WERI-Rb-1 (cell line): ENCODE measurements at regions not wholly inside any gene's neighbourhood (a gene's known extent, or its start where the extent isn't known, plus 50 kb on each side); places are given as distances from the start of the nearest gene placed in this dataset.
A peak's percentile ranks its signal among the peaks of the same experiment; 100 is the strongest.

Source experiments
- DNase-seq: peaks from one replicate; pipeline ENCODE4 v3.0.0-alpha.2; 2020
- H3K27ac ChIP-seq: fragments of 250-450 bp; sonication (Bioruptor Pico); 2 replicates; pipeline ENCODE4 v1.5.1; 2020; ENCODE audit warnings: mild to moderate bottlenecking, moderate library complexity
- H3K27me3 ChIP-seq: fragments of 250-450 bp; sonication (Bioruptor Pico); 2 replicates; pipeline ENCODE4 v1.5.1; 2021; ENCODE audit warnings: mild to moderate bottlenecking, low read depth, moderate library complexity; ENCODE audit not compliant: insufficient read depth, severe bottlenecking
- H3K36me3 ChIP-seq: fragments of 250-450 bp; sonication (Bioruptor Pico); 2 replicates; pipeline ENCODE4 v1.5.1; 2020; ENCODE audit warnings: mild to moderate bottlenecking, moderate library complexity
- H3K4me3 ChIP-seq: 2 replicates; pipeline ENCODE4 v1.5.1; 2011; ENCODE audit warnings: low read depth, mild to moderate bottlenecking, control low read depth, low read length
- H3K9me3 ChIP-seq: fragments of 250-450 bp; sonication (Bioruptor Pico); 2 replicates; pipeline ENCODE4 v1.5.1; 2021; ENCODE audit warnings: mild to moderate bottlenecking, moderate library complexity; ENCODE audit not compliant: severe bottlenecking
- TF ChIP-seq, protein P1 (sequence below): IDR thresholded peaks from 2 replicates; pipeline ENCODE4 v1.5.1; 2011; ENCODE audit warnings: low read depth, mild to moderate bottlenecking, control low read depth, inconsistent platforms, low read length

DNA sequence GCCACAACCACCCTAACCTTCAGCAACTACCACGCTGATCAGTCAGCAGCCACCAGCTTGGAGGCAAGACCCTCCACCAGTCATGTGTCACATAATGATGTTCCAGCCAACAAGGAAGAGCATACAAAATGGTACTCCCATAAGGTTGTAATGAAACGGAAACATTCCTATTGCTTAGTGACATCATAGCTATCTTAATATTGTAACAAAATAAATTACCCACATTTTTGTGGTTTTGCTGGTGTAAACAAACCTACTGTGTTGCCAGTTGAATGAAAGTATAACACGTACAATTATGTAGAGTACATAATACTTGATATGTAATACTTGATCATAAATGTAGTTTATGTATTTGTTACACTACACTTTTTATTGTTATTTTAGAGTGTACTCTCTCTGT is 1363.2 kb upstream of the ADGRL4 start:
- Histone ChIP-seq H3K27ac (no peak overlapping the region), H3K27me3 (no peaks in the 10 kb centered on the region), H3K36me3 (no peaks in the 10 kb centered on the region), H3K4me3 (no peak overlapping the region), H3K9me3 (no peaks in the 10 kb centered on the region)
- DNase-seq = no peak
- TF ChIP-seq, protein P1, sequence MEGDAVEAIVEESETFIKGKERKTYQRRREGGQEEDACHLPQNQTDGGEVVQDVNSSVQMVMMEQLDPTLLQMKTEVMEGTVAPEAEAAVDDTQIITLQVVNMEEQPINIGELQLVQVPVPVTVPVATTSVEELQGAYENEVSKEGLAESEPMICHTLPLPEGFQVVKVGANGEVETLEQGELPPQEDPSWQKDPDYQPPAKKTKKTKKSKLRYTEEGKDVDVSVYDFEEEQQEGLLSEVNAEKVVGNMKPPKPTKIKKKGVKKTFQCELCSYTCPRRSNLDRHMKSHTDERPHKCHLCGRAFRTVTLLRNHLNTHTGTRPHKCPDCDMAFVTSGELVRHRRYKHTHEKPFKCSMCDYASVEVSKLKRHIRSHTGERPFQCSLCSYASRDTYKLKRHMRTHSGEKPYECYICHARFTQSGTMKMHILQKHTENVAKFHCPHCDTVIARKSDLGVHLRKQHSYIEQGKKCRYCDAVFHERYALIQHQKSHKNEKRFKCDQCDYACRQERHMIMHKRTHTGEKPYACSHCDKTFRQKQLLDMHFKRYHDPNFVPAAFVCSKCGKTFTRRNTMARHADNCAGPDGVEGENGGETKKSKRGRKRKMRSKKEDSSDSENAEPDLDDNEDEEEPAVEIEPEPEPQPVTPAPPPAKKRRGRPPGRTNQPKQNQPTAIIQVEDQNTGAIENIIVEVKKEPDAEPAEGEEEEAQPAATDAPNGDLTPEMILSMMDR = no peak

DNA sequence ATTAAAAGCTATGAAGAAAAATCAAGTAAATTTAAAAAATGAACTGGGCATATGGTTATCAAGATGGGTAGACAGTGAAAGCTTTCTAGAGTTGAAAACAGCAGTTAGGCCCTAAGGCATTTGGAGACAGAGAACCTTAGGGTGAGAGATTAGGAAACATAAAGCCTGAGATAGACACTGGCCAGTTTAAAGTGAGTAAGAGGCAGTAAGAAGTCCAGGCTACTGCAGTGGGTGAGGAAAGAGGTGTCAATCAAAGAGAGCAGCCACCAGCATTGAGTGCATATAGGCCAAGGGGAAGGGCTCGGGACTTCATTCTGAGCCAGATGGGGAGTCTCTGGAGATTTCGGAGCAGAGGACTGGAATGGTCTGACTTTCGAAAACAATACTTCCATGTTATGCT is 1360.5 kb upstream of the ADGRL4 start:
- Histone ChIP-seq H3K27me3 (no peaks in the 10 kb centered on the region), H3K4me3 (no peak overlapping the region), H3K9me3 (no peaks in the 10 kb centered on the region), H3K36me3 (no peaks in the 10 kb centered on the region), H3K27ac (no peak overlapping the region)
- no peak for DNase-seq
- TF ChIP-seq, protein P1 = no peak

DNA sequence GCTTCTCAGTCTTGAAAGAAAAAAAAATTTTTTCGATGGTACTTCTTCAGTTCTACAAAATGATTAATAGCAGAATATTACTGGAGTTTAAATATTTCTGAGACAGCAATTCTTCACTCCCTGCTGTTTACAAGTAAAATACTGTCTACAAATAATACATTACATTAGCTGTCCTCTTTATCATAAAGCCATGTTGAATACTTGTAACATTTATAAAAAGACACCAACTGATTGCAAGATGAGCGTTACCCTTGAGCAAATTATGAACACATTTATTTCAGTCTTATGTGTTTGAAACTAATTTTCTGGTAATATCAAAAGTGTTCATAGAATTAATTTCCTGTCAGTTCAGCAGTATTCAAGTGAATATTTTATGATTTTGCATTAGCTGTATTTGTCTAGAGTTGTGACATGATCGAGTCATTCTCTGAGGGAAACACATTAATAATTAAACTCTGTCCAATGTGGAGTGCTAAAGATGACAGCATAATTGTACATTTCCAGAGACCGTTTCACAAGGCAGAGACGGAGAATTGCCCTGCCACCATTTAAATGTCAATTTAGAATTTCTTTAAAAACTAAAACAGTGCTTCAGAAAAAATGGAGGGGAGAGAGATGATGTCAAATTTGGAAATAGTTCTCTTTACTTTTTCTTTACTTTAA is 1359.0 kb upstream of the ADGRL4 start:
- TF ChIP-seq, protein P1 = no peak
- no peak for DNase-seq
- Histone ChIP-seq H3K4me3 (no peak overlapping the region), H3K9me3 (no peaks in the 10 kb centered on the region), H3K27ac (no peak overlapping the region), H3K36me3 (no peaks in the 10 kb centered on the region), H3K27me3 (no peaks in the 10 kb centered on the region)

GRCh38 chr1:80363689-80364475 is 1357.4 kb upstream of the ADGRL4 start:
- Histone ChIP-seq H3K27ac (no peak overlapping the region), H3K9me3 (no peaks in the 10 kb centered on the region), H3K27me3 (no peaks in the 10 kb centered on the region), H3K36me3 (no peaks in the 10 kb centered on the region), H3K4me3 (no peak overlapping the region)
- DNase-seq = peak; percentile 44
- TF ChIP-seq, protein P1 = no peak

DNA sequence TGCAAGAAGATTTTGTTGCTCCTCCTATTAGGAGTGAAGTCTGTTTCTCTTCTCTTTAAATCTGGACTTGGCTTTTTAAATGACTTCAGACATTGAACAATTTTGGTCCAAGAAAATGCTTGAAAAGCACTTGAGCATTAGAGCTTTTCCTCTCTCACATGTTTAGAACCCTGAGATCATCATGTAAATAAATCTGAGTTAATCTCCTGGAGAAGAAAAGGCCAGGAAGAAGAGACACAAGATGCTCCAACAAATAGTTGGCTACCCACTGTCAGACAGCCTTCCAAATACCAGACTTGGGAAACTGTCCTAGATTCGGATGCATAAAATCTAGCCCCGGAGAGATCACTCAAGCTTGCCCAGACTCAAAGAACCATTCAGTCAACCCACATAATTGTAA is 1353.1 kb upstream of the ADGRL4 start:
- no peak overlapping the region for H3K27ac ChIP-seq
- no peaks in the 10 kb centered on the region for H3K9me3 ChIP-seq
- H3K4me3 ChIP-seq = no peak overlapping the region
- no peaks in the 10 kb centered on the region for H3K36me3 ChIP-seq
- DNase-seq = no peak
- no peaks in the 10 kb centered on the region for H3K27me3 ChIP-seq
- TF ChIP-seq, protein P1 = no peak

- Histone ChIP-seq H3K27ac (no peak overlapping the region), H3K4me3 (no peak overlapping the region), H3K36me3 (no peaks in the 10 kb centered on the region), H3K27me3 (no peaks in the 10 kb centered on the region), H3K9me3 (no peaks in the 10 kb centered on the region)
- TF ChIP-seq, protein P1 = no peak
- no peak for DNase-seq
These were observed 1342.7 kb upstream of the ADGRL4 start for GRCh38 chr1:80349218-80349617.
